Astrocyte of the spinal cord (primary cell): ENCODE measurements at regions not wholly inside any gene's neighbourhood (a gene's known extent, or its start where the extent isn't known, plus 50 kb on each side); places are given as distances from the start of the nearest gene placed in this dataset.

Experiments
- DNase-seq: peaks from one replicate; pipeline ENCODE4 v3.0.0; 2011; ENCODE audit warnings: low read depth, low spot score
- H3K4me3 ChIP-seq: 2 replicates; pipeline ENCODE4 v1.5.1; 2011; ENCODE audit warnings: low read depth, mild to moderate bottlenecking, low read length, moderate library complexity
- in situ Hi-C: cut with HindIII; loops from 2 replicates; pipeline ENCODE4 v1.10.0; 2017; ENCODE audit warnings: low sequenced_read_pairs
- TF ChIP-seq, protein P1 (sequence below): IDR thresholded peaks from 2 replicates; pipeline ENCODE4 v1.5.1; 2012; ENCODE audit warnings: low read depth, mild to moderate bottlenecking, low read length, inconsistent platforms

DNA sequence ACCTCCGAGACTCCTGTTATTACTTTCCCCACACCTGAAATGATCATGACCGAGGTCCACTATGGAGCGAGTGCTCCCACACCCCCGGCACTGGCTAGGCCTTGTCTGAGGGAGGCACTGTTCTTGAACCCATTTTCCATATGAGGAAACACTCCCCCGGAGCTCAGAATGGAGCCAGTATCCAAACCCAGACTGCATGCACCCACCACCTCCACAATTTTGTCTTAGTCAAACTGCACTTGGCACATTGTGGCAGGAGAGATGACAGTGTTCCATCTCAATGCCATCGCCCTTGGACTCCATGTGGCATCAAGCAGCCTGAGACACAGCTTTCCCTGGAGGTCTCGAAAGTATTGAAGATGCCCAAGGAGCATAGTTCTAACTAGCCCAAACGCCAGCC, 154.1 kb downstream of the NUP210 start:
- no peak for DNase-seq
- in situ Hi-C loops: no loop called here
- H3K4me3 ChIP-seq: no peak overlapping the region
- TF ChIP-seq, protein P1, sequence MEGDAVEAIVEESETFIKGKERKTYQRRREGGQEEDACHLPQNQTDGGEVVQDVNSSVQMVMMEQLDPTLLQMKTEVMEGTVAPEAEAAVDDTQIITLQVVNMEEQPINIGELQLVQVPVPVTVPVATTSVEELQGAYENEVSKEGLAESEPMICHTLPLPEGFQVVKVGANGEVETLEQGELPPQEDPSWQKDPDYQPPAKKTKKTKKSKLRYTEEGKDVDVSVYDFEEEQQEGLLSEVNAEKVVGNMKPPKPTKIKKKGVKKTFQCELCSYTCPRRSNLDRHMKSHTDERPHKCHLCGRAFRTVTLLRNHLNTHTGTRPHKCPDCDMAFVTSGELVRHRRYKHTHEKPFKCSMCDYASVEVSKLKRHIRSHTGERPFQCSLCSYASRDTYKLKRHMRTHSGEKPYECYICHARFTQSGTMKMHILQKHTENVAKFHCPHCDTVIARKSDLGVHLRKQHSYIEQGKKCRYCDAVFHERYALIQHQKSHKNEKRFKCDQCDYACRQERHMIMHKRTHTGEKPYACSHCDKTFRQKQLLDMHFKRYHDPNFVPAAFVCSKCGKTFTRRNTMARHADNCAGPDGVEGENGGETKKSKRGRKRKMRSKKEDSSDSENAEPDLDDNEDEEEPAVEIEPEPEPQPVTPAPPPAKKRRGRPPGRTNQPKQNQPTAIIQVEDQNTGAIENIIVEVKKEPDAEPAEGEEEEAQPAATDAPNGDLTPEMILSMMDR: no peak

DNA sequence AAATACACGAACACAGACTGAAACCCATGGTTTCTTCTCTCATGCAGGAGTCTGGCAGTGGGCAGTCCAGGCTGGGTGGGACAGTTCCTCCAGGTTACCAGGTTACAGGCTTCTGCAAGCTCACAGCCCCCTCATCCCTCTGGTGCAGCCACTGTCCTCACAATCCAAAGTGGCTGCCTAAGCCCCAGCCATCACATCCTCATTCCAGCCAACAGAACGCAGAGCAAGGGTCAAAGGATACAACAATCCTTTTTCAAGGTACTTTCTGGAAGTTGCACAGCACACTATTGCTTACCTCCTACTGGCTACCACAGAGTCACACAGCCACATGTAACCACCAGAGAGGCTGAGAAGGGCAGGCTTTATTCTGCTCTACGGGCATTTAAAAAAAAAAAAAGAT, 154.6 kb downstream of the NUP210 start:
- DNase-seq: no peak
- in situ Hi-C loops: no loop called here
- TF ChIP-seq, protein P1: no peak
- no peak overlapping the region for H3K4me3 ChIP-seq

DNA sequence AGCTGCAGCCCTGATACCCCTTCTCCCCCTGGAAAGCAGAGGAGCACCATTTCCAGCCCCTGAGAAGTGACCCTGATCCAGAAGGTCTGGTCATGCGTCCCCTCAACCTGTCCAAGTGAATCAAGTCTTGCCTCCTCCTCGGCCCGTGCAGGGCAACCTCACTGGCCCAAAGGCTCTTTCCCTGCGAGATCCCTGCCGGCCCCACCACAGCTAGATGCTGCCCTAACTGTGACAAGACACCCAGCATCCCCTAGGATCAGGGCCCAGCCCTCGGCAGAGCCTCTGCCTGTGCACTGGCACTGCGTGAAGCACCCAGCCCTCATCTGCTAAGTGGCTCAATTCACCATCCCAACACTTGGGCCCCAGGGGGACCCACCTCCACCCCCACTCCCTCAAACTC, 155.1 kb downstream of the NUP210 start:
- in situ Hi-C loops: no loop called here
- TF ChIP-seq, protein P1: no peak
- DNase-seq: no peak
- H3K4me3 ChIP-seq: no peak overlapping the region

DNA sequence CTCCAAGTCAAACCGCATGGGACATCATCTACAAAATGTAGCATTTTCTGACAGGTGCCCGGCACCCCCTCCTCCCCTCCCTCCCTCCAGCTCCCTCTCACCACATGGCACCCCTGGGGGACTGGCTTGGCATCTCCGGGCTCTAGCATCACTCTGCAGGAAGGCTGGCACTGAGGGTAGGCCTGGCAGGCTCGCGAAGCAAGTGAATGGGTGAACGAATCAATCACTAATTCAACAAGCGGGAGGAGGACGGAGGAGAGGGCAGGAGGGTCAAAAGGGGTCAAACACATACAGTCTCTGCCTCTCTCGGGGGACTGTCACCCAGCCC, 155.7 kb downstream of the NUP210 start:
- TF ChIP-seq, protein P1: no peak
- in situ Hi-C loops: no loop called here
- no peak overlapping the region for H3K4me3 ChIP-seq
- no peak for DNase-seq

DNA sequence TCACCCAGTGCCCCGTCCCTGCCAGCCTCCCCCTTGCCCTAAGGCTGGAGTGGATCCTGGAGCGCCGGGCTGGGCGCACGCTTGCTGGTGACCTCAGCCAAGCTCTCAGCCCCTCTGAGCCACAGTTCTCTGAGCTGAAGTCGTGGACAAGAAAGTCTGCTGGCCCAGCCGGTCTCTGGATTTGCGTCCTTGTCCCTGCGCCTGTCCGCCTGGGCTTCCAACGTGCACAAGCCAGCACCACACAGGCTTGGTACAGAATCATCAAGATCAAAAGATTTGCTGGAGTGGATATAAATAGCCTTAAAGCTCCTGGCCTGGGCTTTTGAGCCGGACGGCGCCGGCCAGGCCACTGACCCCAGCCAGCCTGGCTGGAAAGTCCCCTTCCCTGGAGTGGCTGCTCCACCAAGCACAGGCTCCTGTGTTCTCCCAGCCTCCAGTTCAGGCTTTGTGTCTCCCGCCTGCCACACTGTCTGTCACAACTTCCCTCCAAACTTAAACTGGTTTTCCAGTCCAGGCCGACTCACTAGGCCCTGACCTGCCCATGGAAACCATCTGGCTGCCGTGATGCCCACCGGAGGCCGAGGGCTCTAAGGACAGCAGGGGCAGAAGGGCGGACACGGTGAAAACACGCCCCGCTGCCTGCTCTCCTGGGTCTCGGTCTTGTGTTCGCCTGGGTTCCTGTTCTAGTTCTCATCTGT, 156.2 kb downstream of the NUP210 start:
- TF ChIP-seq, protein P1: no peak
- no peak for DNase-seq
- in situ Hi-C loops: no loop called here
- H3K4me3 ChIP-seq: no peak overlapping the region

DNA sequence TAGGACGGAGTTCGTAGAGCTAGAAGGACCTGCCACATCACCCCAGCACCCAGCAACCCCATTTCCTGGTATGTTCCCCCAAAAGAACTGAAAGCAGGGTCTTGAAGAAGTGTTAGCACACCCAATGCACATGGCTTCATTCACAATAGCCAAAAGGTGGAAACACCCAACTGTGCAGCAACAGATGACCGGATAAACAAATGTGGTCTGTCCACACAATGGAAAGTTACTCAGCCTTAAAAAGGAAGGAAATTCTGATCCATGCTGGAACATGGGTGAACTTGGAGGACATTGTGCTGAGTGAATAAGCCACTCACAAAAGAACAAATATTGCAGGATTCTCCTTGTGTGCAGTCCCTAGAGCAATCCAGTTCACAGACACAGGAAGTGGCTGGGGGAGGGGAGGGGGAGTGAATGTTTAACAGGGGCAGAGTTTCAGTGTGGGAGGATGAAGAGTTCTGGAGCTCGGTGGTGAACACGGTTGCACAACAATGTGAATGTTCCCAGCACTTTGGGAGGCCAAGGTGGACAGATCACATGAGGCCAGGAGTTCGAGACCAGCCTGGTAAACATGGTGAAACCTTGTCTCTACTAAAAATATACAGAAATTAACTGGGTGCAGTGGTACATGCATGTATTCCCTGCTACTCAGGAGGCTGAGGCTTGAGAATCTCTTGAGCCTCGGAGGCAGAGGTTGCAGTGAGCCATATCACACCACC, 157.5 kb downstream of the NUP210 start:
- H3K4me3 ChIP-seq: no peak overlapping the region
- TF ChIP-seq, protein P1: no peak
- DNase-seq: no peak
- in situ Hi-C loops: no loop called here
